Neural cell (in vitro differentiated cells): ENCODE measurements at regions not wholly inside any gene's neighbourhood (a gene's known extent, or its start where the extent isn't known, plus 50 kb on each side); places are given as distances from the start of the nearest gene placed in this dataset.

Source experiments
- H2AFZ ChIP-seq: fragments of 200-600, 300-800 bp; sonication (generic), shearing (Covaris generic); 2 replicates; pipeline ENCODE4 v1.6.0; 2014; ENCODE audit warnings: low read depth, mild to moderate bottlenecking, antibody characterized with exemption, low read length, moderate library complexity
- H3F3A ChIP-seq: fragments of 200-600 bp; shearing (Covaris generic); 2 replicates; pipeline ENCODE4 v1.6.1; 2016; ENCODE audit warnings: mild to moderate bottlenecking, moderate library complexity, mixed read lengths, antibody characterized with exemption, low read length; ENCODE audit not compliant: insufficient read depth, poor library complexity, severe bottlenecking
- H3K27ac ChIP-seq: fragments of 200-600, 300-800 bp; sonication (generic), shearing (Covaris generic); 2 replicates; pipeline ENCODE4 v1.5.1; 2014; ENCODE audit warnings: mild to moderate bottlenecking, low read length, moderate library complexity
- H3K27me3 ChIP-seq: fragments of 300-800, 200-600 bp; sonication (generic), shearing (Covaris generic); 2 replicates; pipeline ENCODE4 v1.6.0; 2014; ENCODE audit warnings: mild to moderate bottlenecking, low read depth, low read length, moderate library complexity; ENCODE audit not compliant: insufficient read depth
- H3K36me3 ChIP-seq: fragments of 300-800, 200-600 bp; sonication (generic), shearing (Covaris generic); 2 replicates; pipeline ENCODE4 v1.5.1; 2014; ENCODE audit warnings: mild to moderate bottlenecking, antibody characterized with exemption, low read length, moderate library complexity; ENCODE audit not compliant: insufficient read depth
- H3K4me2 ChIP-seq: fragments of 300-800, 200-600 bp; sonication (generic), shearing (Covaris generic); 2 replicates; pipeline ENCODE4 v1.6.0; 2014; ENCODE audit warnings: mild to moderate bottlenecking, low read length
- H3K4me3 ChIP-seq: fragments of 300-800, 200-600 bp; sonication (generic), shearing (Covaris generic); 2 replicates; pipeline ENCODE4 v1.5.1; 2014; ENCODE audit warnings: mild to moderate bottlenecking, low read length, moderate library complexity
- H3K79me2 ChIP-seq: fragments of 200-600 bp; shearing (Covaris generic); replicated peaks from 2 replicates; pipeline ENCODE4 v1.6.0; 2014; ENCODE audit warnings: mild to moderate bottlenecking, low read length, moderate library complexity; ENCODE audit not compliant: insufficient read depth
- H3K9ac ChIP-seq: fragments of 300-800, 200-600 bp; sonication (generic), shearing (Covaris generic); 2 replicates; pipeline ENCODE4 v1.6.1; 2016; ENCODE audit warnings: mild to moderate bottlenecking, low read length, mixed read lengths
- H3K9me2 ChIP-seq: fragments of 200-600 bp; shearing (Covaris generic); 2 replicates; pipeline ENCODE4 v1.6.1; 2016; ENCODE audit warnings: mild to moderate bottlenecking, low read length, mixed read lengths; ENCODE audit not compliant: insufficient read depth
- H3K9me3 ChIP-seq: fragments of 200-600, 300-800 bp; sonication (generic), shearing (Covaris generic); 2 replicates; pipeline ENCODE4 v1.6.1; 2016; ENCODE audit warnings: mild to moderate bottlenecking, mixed run types, low read length, moderate library complexity, mixed read lengths
- H4K20me1 ChIP-seq: fragments of 200-600 bp; shearing (Covaris generic); 2 replicates; pipeline ENCODE4 v1.6.1; 2016; ENCODE audit warnings: mild to moderate bottlenecking, mixed run types; ENCODE audit not compliant: insufficient read depth
- EP300 ChIP-seq: fragments of 450-650 bp; conservative IDR thresholded peaks from 2 replicates; pipeline ENCODE4 v1.6.1; 2014; ENCODE audit warnings: antibody characterized with exemption, mild to moderate bottlenecking, moderate library complexity; ENCODE audit not compliant: poor library complexity, severe bottlenecking
- MXI1 ChIP-seq: fragments of 450-650 bp; conservative IDR thresholded peaks from 2 replicates; pipeline ENCODE4 v1.6.1; 2014; ENCODE audit warnings: antibody characterized with exemption, mild to moderate bottlenecking; ENCODE audit not compliant: poor library complexity, severe bottlenecking
- POLR2AphosphoS5 ChIP-seq: IDR thresholded peaks from 2 replicates; pipeline ENCODE4 v1.6.1; 2012
- RAD21 ChIP-seq: fragments of 450-650 bp; conservative IDR thresholded peaks from 2 replicates; pipeline ENCODE4 v1.6.1; 2014; ENCODE audit warnings: antibody characterized with exemption, mild to moderate bottlenecking, moderate library complexity
- SMC3 ChIP-seq: fragments of 450-650 bp; conservative IDR thresholded peaks from 2 replicates; pipeline ENCODE4 v1.6.1; 2014; ENCODE audit warnings: antibody characterized with exemption, mild to moderate bottlenecking, moderate library complexity; ENCODE audit not compliant: poor library complexity
- TAF1 ChIP-seq: IDR thresholded peaks from 2 replicates; pipeline ENCODE4 v1.6.1; 2012; ENCODE audit warnings: low read depth
- TF ChIP-seq, protein P1 (sequence below): IDR thresholded peaks from 2 replicates; pipeline ENCODE4 v1.6.1; 2012; ENCODE audit warnings: borderline replicate concordance

DNA sequence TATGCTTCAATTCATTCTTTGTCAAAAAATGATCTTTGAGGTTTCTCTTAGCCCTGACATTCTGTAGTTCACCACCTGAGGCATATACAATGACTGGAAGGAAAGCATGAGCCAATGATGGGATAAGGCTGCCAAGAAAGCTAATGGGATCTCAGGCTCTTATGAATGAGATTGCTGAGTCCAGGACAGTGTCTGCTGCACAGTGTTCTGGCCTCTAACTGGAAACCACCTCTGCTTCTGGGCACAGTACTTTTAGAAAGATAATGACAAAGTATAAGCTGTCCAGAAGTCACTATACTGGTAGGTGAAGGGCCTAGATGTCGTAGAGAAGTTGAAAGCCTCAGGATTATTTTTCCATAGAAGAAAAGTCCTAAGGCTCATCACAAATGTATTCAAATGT lies 69.1 kb upstream of the PAPPA start:
- Histone ChIP-seq H3K27me3 (no peaks in the 10 kb centered on the region), H3K9me2 (no peaks in the 10 kb centered on the region), H3K4me2 (no peak overlapping the region), H3K9me3 (no peaks in the 10 kb centered on the region), H4K20me1 (no peaks in the 10 kb centered on the region), H3F3A (no peaks in the 10 kb centered on the region), H3K27ac (no peak overlapping the region), H3K36me3 (no peaks in the 10 kb centered on the region), H3K4me3 (no peak overlapping the region), H3K79me2 (no peaks in the 10 kb centered on the region), H3K9ac (no peak overlapping the region), H2AFZ (no peak overlapping the region)
- no peak for TF ChIP-seq MXI1

DNA sequence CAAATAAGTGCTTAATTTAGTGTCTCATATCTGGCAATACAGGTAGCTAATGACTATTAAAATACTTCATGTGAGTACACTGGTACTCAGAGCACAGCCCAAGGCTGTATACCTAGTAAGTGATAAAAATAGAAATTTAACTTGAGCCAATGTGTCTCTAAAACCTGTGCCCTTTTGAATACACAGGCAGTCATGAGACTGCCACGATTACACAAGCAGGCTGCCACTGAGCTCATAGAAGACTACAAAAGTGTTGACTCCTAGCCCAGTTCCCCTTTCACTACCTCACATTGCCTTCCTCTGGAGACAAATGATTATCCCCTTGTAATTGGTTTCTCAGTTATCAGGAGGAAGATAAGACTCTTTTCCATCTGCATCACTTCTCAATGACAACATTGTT lies 66.3 kb upstream of the PAPPA start:
- H3K27me3 ChIP-seq: no peaks in the 10 kb centered on the region
- no peaks in the 10 kb centered on the region for H4K20me1 ChIP-seq
- H3K9me2 ChIP-seq: no peaks in the 10 kb centered on the region
- H3F3A ChIP-seq: no peaks in the 10 kb centered on the region
- H3K4me3 ChIP-seq: no peak overlapping the region
- no peaks in the 10 kb centered on the region for H3K9me3 ChIP-seq
- H2AFZ ChIP-seq: no peak overlapping the region
- H3K27ac ChIP-seq: no peak overlapping the region
- no peak for TF ChIP-seq TAF1
- no peak for TF ChIP-seq EP300
- no peak for TF ChIP-seq RAD21
- no peak for TF ChIP-seq SMC3
- no peak for TF ChIP-seq POLR2AphosphoS5
- TF ChIP-seq, protein P1, sequence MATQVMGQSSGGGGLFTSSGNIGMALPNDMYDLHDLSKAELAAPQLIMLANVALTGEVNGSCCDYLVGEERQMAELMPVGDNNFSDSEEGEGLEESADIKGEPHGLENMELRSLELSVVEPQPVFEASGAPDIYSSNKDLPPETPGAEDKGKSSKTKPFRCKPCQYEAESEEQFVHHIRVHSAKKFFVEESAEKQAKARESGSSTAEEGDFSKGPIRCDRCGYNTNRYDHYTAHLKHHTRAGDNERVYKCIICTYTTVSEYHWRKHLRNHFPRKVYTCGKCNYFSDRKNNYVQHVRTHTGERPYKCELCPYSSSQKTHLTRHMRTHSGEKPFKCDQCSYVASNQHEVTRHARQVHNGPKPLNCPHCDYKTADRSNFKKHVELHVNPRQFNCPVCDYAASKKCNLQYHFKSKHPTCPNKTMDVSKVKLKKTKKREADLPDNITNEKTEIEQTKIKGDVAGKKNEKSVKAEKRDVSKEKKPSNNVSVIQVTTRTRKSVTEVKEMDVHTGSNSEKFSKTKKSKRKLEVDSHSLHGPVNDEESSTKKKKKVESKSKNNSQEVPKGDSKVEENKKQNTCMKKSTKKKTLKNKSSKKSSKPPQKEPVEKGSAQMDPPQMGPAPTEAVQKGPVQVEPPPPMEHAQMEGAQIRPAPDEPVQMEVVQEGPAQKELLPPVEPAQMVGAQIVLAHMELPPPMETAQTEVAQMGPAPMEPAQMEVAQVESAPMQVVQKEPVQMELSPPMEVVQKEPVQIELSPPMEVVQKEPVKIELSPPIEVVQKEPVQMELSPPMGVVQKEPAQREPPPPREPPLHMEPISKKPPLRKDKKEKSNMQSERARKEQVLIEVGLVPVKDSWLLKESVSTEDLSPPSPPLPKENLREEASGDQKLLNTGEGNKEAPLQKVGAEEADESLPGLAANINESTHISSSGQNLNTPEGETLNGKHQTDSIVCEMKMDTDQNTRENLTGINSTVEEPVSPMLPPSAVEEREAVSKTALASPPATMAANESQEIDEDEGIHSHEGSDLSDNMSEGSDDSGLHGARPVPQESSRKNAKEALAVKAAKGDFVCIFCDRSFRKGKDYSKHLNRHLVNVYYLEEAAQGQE: no peak
- TF ChIP-seq MXI1: no peak
- no peaks in the 10 kb centered on the region for H3K79me2 ChIP-seq
- no peak overlapping the region for H3K4me2 ChIP-seq
- H3K36me3 ChIP-seq: no peaks in the 10 kb centered on the region
- H3K9ac ChIP-seq: no peak overlapping the region

DNA sequence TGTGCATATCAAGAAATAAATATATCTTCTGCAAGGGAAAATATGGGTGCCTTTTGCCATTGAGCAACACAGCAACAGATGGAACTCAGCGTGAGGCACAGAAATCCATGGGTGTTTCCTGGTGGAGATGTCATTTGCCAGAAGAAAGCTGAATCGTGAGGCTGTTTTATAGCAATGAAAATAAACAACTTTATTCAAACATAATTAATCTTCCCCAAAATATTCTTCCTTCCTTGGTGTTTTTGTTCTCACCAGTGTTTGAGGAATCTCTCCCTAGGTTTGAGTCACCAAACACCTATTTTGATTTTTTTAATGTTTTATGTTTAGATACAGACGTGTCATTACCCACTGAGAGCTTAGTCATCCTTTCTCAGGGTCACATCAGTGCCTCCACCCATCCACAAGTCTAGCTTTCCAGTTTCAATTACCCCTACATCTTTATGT lies 65.8 kb upstream of the PAPPA start:
- Histone ChIP-seq H3K79me2 (no peaks in the 10 kb centered on the region), H3K4me3 (no peak overlapping the region), H3K4me2 (no peak overlapping the region), H2AFZ (no peak overlapping the region), H4K20me1 (no peaks in the 10 kb centered on the region), H3K27me3 (no peaks in the 10 kb centered on the region), H3K36me3 (no peaks in the 10 kb centered on the region), H3K27ac (no peak overlapping the region), H3K9ac (no peak overlapping the region), H3F3A (no peaks in the 10 kb centered on the region), H3K9me2 (no peaks in the 10 kb centered on the region), H3K9me3 (no peaks in the 10 kb centered on the region)
- TF ChIP-seq, protein P1: no peak
